Lower leg skin (tissue), 3 donors: ENCODE measurements at regions not wholly inside any gene's neighbourhood (a gene's known extent, or its start where the extent isn't known, plus 50 kb on each side); places are given as distances from the start of the nearest gene placed in this dataset.

Experiments
- CTCF ChIP-seq, 3 donors: fragments of 450-650 bp; IDR thresholded peaks; one replicate each; pipeline ENCODE4 v1.5.1; 2016; ENCODE audit warnings: antibody characterized with exemption in 3 of 3, mild to moderate bottlenecking in 3 of 3, moderate library complexity in 2 of 3
- POLR2A ChIP-seq, 2 donors: fragments of 450-650 bp; IDR thresholded peaks; one replicate each; pipeline ENCODE4 v1.6.1; 2016 to 2017; ENCODE audit warnings: antibody characterized with exemption in 2 of 2, mild to moderate bottlenecking in 1 of 2, moderate library complexity in 1 of 2

GRCh38 chr13:33379608-33380007, 94.1 kb upstream of the STARD13 start:
- no peak for TF ChIP-seq POLR2A (IDR thresholded peaks at IDR 0.05)
- TF ChIP-seq CTCF (IDR thresholded peaks at IDR 0.05) = no peak
